Inflammatory macrophage (primary cell): ENCODE measurements at regions not wholly inside any gene's neighbourhood (a gene's known extent, or its start where the extent isn't known, plus 50 kb on each side); places are given as distances from the start of the nearest gene placed in this dataset.

Experiments used
- DNase-seq, 2 donors: peaks; one replicate each; pipeline ENCODE4 v3.0.0-alpha.2; 2020 to 2022

- no peak for DNase-seq
Measured at GRCh38 chr22:49116021-49116420, 711.7 kb downstream of the BRD1 start.

GRCh38 chr22:49115197-49115596 lies 712.5 kb downstream of the BRD1 start:
- no peak for DNase-seq

GRCh38 chr22:49113758-49114157 lies 713.9 kb downstream of the BRD1 start:
- no peak for DNase-seq

- no peak for DNase-seq
Measured at GRCh38 chr22:49112661-49113626, 714.7 kb downstream of the BRD1 start.

GRCh38 chr22:49112176-49112575 lies 715.5 kb downstream of the BRD1 start:
- DNase-seq = no peak

GRCh38 chr22:49111085-49111484 lies 716.6 kb downstream of the BRD1 start:
- no peak for DNase-seq

GRCh38 chr22:49108636-49109315 lies 718.9 kb downstream of the BRD1 start:
- DNase-seq = no peak

GRCh38 chr22:49107961-49108530 lies 719.6 kb downstream of the BRD1 start:
- no peak for DNase-seq

- no peak for DNase-seq
Measured at GRCh38 chr22:49107561-49107960, 720.1 kb downstream of the BRD1 start.

- no peak for DNase-seq
Measured at GRCh38 chr22:49106842-49107152, 720.9 kb downstream of the BRD1 start.

GRCh38 chr22:49106096-49106841 lies 721.4 kb downstream of the BRD1 start:
- no peak for DNase-seq

GRCh38 chr22:49104434-49104833 lies 723.2 kb downstream of the BRD1 start:
- no peak for DNase-seq

- DNase-seq = no peak
Measured at GRCh38 chr22:49103314-49104059, 724.2 kb downstream of the BRD1 start.

- DNase-seq = no peak
Measured at GRCh38 chr22:49102367-49102766, 725.3 kb downstream of the BRD1 start.

- DNase-seq = no peak
Measured at GRCh38 chr22:49101873-49102272, 725.8 kb downstream of the BRD1 start.

GRCh38 chr22:49101225-49101624 lies 726.4 kb downstream of the BRD1 start:
- DNase-seq = no peak

GRCh38 chr22:49100773-49101172 lies 726.9 kb downstream of the BRD1 start:
- no peak for DNase-seq

- no peak for DNase-seq
Measured at GRCh38 chr22:49100316-49100715, 727.4 kb downstream of the BRD1 start.

GRCh38 chr22:49099496-49100124 lies 728.1 kb downstream of the BRD1 start:
- DNase-seq = no peak

GRCh38 chr22:49099089-49099488 lies 728.6 kb downstream of the BRD1 start:
- no peak for DNase-seq

- no peak for DNase-seq
Measured at GRCh38 chr22:49097966-49098365, 729.7 kb downstream of the BRD1 start.
